Breast epithelium (tissue), 4 donors: ENCODE measurements at regions not wholly inside any gene's neighbourhood (a gene's known extent, or its start where the extent isn't known, plus 50 kb on each side); places are given as distances from the start of the nearest gene placed in this dataset.

Source experiments
- DNase-seq, 2 donors: peaks; one replicate each; pipeline ENCODE4 v3.0.0-alpha.2; 2019; ENCODE audit warnings: low spot score in 2 of 2
- H3K27ac ChIP-seq, 2 donors: fragments of 200-600 bp; sonication (generic) in 1 of 2; one replicate each; pipeline ENCODE4 v1.5.1; 2016 to 2019; ENCODE audit warnings: mild to moderate bottlenecking in 1 of 2
- H3K27me3 ChIP-seq, 2 donors: fragments of 200-600 bp; sonication (generic) in 1 of 2; one replicate each; pipeline versions ENCODE4 v1.5.1 to v1.6.0; 2017 to 2019; ENCODE audit warnings: control low read depth in 1 of 2, mild to moderate bottlenecking in 1 of 2
- H3K36me3 ChIP-seq: fragments of 200-600 bp; one replicate; pipeline ENCODE4 v1.5.1; 2019
- H3K4me1 ChIP-seq, 2 donors: fragments of 200-600 bp; sonication (generic); one replicate each; pipeline ENCODE4 v1.5.1; 2016 to 2019; ENCODE audit warnings: control low read depth in 1 of 2
- H3K4me3 ChIP-seq, 3 donors: fragments of 200-600 bp; sonication (generic); 1 replicate in 2 of 3; 2 replicates in 1 of 3; pipeline ENCODE4 v1.5.1; 2016 to 2019; ENCODE audit warnings: mild to moderate bottlenecking in 3 of 3, moderate library complexity in 2 of 3
- H3K9me3 ChIP-seq, 2 donors: fragments of 200-600 bp; sonication (generic) in 1 of 2; one replicate each; pipeline ENCODE4 v1.5.1; 2016 to 2019; ENCODE audit warnings: control low read depth in 1 of 2
- POLR2A ChIP-seq: fragments of 450-650 bp; IDR thresholded peaks from one replicate; pipeline ENCODE4 v1.6.1; 2016; ENCODE audit warnings: antibody characterized with exemption, mild to moderate bottlenecking, moderate library complexity
- POLR2AphosphoS5 ChIP-seq, 3 donors: sonication (generic); formaldehyde crosslinking; IDR thresholded peaks; one replicate each; pipeline ENCODE4 v1.6.1; 2017; ENCODE audit warnings: antibody characterized with exemption in 3 of 3
- intact Hi-C: fragments of 100-400 bp; cut with DNase I; formaldehyde crosslinking; loops from one replicate; pipeline ENCODE4 v1.15.1; 2023; ENCODE audit warnings: low total_unique reads
- TF ChIP-seq, protein P1 (sequence below), 3 donors: fragments of 450-650 bp; IDR thresholded peaks; one replicate each; pipeline ENCODE4 v1.5.1; 2016 to 2017; ENCODE audit warnings: antibody characterized with exemption in 3 of 3, mild to moderate bottlenecking in 3 of 3, moderate library complexity in 3 of 3

DNA sequence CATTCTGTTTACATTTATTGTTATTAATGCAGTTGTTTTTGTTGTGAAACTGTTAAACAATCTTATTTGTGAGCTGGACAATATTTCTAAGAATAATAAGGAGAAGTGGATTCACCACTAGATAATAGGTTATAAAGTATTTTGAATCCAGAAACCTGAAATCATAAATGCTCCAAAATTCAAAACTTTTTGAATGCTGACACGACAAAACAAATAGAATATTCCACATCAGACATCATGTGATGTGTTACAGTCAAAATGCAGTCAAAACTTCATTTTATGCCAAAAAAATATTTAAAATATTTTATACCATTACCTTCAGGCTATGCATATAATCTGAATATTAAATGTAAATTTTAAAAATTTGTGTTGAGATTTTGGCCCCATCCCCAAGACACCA, 1321.4 kb downstream of the SLITRK1 start:
- Histone ChIP-seq H3K27me3 (no peaks in the 10 kb centered on the region), H3K27ac (no peak overlapping the region), H3K36me3 (no peaks in the 10 kb centered on the region), H3K4me1 (no peaks in the 10 kb centered on the region), H3K9me3 (no peaks in the 10 kb centered on the region), H3K4me3 (no peak overlapping the region)
- no peak for DNase-seq
- intact Hi-C loops = no loop called here
- TF ChIP-seq POLR2A (no peak), POLR2AphosphoS5 (IDR thresholded peaks at IDR 0.05) (no peak)
- TF ChIP-seq, protein P1, sequence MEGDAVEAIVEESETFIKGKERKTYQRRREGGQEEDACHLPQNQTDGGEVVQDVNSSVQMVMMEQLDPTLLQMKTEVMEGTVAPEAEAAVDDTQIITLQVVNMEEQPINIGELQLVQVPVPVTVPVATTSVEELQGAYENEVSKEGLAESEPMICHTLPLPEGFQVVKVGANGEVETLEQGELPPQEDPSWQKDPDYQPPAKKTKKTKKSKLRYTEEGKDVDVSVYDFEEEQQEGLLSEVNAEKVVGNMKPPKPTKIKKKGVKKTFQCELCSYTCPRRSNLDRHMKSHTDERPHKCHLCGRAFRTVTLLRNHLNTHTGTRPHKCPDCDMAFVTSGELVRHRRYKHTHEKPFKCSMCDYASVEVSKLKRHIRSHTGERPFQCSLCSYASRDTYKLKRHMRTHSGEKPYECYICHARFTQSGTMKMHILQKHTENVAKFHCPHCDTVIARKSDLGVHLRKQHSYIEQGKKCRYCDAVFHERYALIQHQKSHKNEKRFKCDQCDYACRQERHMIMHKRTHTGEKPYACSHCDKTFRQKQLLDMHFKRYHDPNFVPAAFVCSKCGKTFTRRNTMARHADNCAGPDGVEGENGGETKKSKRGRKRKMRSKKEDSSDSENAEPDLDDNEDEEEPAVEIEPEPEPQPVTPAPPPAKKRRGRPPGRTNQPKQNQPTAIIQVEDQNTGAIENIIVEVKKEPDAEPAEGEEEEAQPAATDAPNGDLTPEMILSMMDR (IDR thresholded peaks at IDR 0.05) = no peak

- Histone ChIP-seq H3K36me3 (no peaks in the 10 kb centered on the region), H3K4me1 (no peaks in the 10 kb centered on the region), H3K27ac (no peak overlapping the region), H3K4me3 (no peak overlapping the region), H3K27me3 (no peaks in the 10 kb centered on the region), H3K9me3 (no peaks in the 10 kb centered on the region)
- intact Hi-C loops = no loop called here
- no peak for TF ChIP-seq POLR2A
- TF ChIP-seq, protein P1 (IDR thresholded peaks at IDR 0.05) = no peak
- no peak for TF ChIP-seq POLR2AphosphoS5 (IDR thresholded peaks at IDR 0.05)
- no peak for DNase-seq
These were observed 1359.4 kb downstream of the SLITRK1 start for GRCh38 chr13:82522872-82523271.

GRCh38 chr13:82506805-82507414, 1375.4 kb downstream of the SLITRK1 start:
- no peak overlapping the region for H3K4me3 ChIP-seq
- H3K9me3 ChIP-seq = no peaks in the 10 kb centered on the region
- TF ChIP-seq, protein P1 (IDR thresholded peaks at IDR 0.05) = no peak
- TF ChIP-seq POLR2AphosphoS5 (IDR thresholded peaks at IDR 0.05) = no peak
- no peak for DNase-seq
- no peaks in the 10 kb centered on the region for H3K36me3 ChIP-seq
- intact Hi-C loops = no loop called here
- H3K27me3 ChIP-seq = no peaks in the 10 kb centered on the region
- H3K4me1 ChIP-seq = no peaks in the 10 kb centered on the region
- no peak overlapping the region for H3K27ac ChIP-seq

DNA sequence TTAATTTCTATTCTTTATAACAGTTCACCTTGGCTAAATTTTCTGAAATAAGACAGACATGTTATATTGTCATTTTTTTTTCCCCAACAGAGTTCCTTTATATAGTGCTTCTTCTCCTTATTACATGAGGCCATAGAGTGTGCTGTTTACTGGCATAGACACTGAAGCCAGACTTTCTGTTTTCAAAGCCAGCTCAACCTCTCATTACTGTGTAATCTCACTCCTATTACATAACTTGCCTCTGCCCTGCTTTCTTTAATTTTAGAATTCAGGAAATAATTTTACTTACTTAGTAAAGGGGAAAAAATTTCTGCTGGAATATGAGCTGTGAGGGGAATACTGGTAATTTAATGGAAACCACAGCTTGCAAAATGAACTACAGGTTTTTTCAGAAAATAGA, 1380.4 kb downstream of the SLITRK1 start:
- no peak for DNase-seq
- intact Hi-C loops = no loop called here

DNA sequence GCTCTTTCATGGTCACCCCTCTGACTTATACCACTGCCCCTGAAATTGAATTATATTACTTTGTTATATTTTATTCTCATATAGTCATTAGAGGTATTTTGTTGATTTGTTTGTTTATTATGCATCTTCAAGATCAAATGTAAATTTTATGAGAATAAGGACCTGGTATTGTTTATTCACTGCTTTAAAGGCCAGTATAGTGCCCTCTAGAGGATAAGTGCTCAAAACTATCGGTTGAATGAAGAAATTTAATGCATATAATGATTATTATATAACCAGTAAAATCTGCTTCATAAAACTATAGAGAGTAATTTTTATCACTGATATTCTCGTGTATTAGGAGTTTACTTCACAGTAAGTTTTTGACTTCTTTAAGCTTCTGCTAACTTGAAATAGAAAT, 1401.9 kb downstream of the SLITRK1 start:
- TF ChIP-seq POLR2AphosphoS5 (IDR thresholded peaks at IDR 0.05) (no peak), POLR2A (no peak)
- TF ChIP-seq, protein P1 (IDR thresholded peaks at IDR 0.05) = no peak
- H3K4me1 ChIP-seq = no peaks in the 10 kb centered on the region
- intact Hi-C loops = no loop called here
- H3K36me3 ChIP-seq = no peaks in the 10 kb centered on the region
- no peak overlapping the region for H3K4me3 ChIP-seq
- no peaks in the 10 kb centered on the region for H3K27me3 ChIP-seq
- H3K9me3 ChIP-seq = no peaks in the 10 kb centered on the region
- DNase-seq = no peak
- no peak overlapping the region for H3K27ac ChIP-seq

More for the DNA sequence above, 1380.4 kb downstream of the SLITRK1 start:
- Histone ChIP-seq H3K27me3 (no peaks in the 10 kb centered on the region), H3K4me3 (no peak overlapping the region), H3K36me3 (no peaks in the 10 kb centered on the region), H3K9me3 (no peaks in the 10 kb centered on the region), H3K27ac (no peak overlapping the region), H3K4me1 (no peaks in the 10 kb centered on the region)
- TF ChIP-seq POLR2A (no peak), POLR2AphosphoS5 (IDR thresholded peaks at IDR 0.05) (no peak)
- TF ChIP-seq, protein P1 (IDR thresholded peaks at IDR 0.05) = no peak
